IMR-90 (cell line): ENCODE measurements at regions not wholly inside any gene's neighbourhood (a gene's known extent, or its start where the extent isn't known, plus 50 kb on each side); places are given as distances from the start of the nearest gene placed in this dataset.

Experiments
- ATAC-seq: fragments of 200-7000 bp; cut with Tn5 transposase; 2 replicates; pipeline ENCODE4 v1.9.1; 2020; ENCODE audit warnings: low read depth, mild to moderate bottlenecking, moderate library complexity
- BruUV-seq: library from RNA; stranded (reverse); fragments of 400-500 nt; replicated peaks from 2 replicates; lab custom pipeline; 2021; lab: Mats Ljungman, UMichigan
- CTCF ChIA-PET: fragments of 300-600 bp; formaldehyde crosslinking; extraction: SDS; loops from one replicate; lab custom pipeline; 2021; ENCODE audit warnings: antibody characterized with exemption; lab: Yijun Ruan, JAX
- POLR2A ChIA-PET: fragments of 300-600 bp; sonication (Branson Sonifier 250); formaldehyde crosslinking; loops from one replicate; lab custom pipeline; 2022; ENCODE audit warnings: antibody characterized with exemption; ENCODE audit not compliant: unreplicated experiment; lab: Charles Lee
- DNase-seq: peaks from one replicate; pipeline ENCODE4 v3.0.0; 2013
- H2AFZ ChIP-seq: replicated peaks from 2 replicates; pipeline ENCODE3; 2013; ENCODE audit warnings: low read length, mild to moderate bottlenecking; ENCODE audit not compliant: poor library complexity
- H2AK5ac ChIP-seq: 2 replicates; pipeline ENCODE4 v1.6.1; 2013; ENCODE audit warnings: low read depth, low read length, inconsistent platforms
- H2AK9ac ChIP-seq: replicated peaks from 2 replicates; pipeline ENCODE3; 2013; ENCODE audit warnings: mild to moderate bottlenecking, low read depth, low read length, moderate library complexity; ENCODE audit not compliant: poor library complexity
- H2BK120ac ChIP-seq: 2 replicates; pipeline ENCODE4 v1.6.1; 2013; ENCODE audit warnings: low read depth, low read length, inconsistent platforms
- H2BK15ac ChIP-seq: 3 replicates; pipeline ENCODE4 v1.6.1; 2013; ENCODE audit warnings: low read depth, low read length, inconsistent platforms
- H2BK20ac ChIP-seq: 2 replicates; pipeline ENCODE4 v1.6.1; 2013; ENCODE audit warnings: low read depth, mild to moderate bottlenecking, inconsistent platforms, low read length, moderate library complexity
- H2BK5ac ChIP-seq: 2 replicates; pipeline ENCODE4 v1.6.1; 2013; ENCODE audit warnings: mild to moderate bottlenecking, low read depth, low read length, inconsistent platforms; ENCODE audit not compliant: poor library complexity, severe bottlenecking
- H3K14ac ChIP-seq: replicated peaks from 2 replicates; pipeline ENCODE4 v1.6.1; 2013; ENCODE audit warnings: low read depth, low read length, inconsistent platforms
- H3K18ac ChIP-seq: 2 replicates; pipeline ENCODE4 v1.6.1; 2013; ENCODE audit warnings: low read depth, low read length, control low read depth
- H3K23ac ChIP-seq: 2 replicates; pipeline ENCODE4 v1.6.1; 2013; ENCODE audit warnings: low read depth, low read length, inconsistent platforms
- H3K27ac ChIP-seq: 2 replicates; pipeline ENCODE4 v1.5.1; 2013; ENCODE audit warnings: mild to moderate bottlenecking, control low read depth, low read length; ENCODE audit not compliant: insufficient read depth
- H3K27me3 ChIP-seq: 2 replicates; pipeline ENCODE4 v1.6.1; 2013; ENCODE audit warnings: low read length; ENCODE audit not compliant: control insufficient read depth, insufficient read depth
- H3K36me3 ChIP-seq: 2 replicates; pipeline ENCODE4 v1.6.1; 2013; ENCODE audit warnings: low read length, mixed read lengths; ENCODE audit not compliant: control insufficient read depth, insufficient read depth
- H3K4ac ChIP-seq: 2 replicates; pipeline ENCODE4 v1.6.1; 2013; ENCODE audit warnings: low read depth, low read length, inconsistent platforms
- H3K4me1 ChIP-seq: 2 replicates; pipeline ENCODE4 v1.6.1; 2013; ENCODE audit warnings: low read length, mixed read lengths; ENCODE audit not compliant: control insufficient read depth, insufficient read depth
- H3K4me2 ChIP-seq: 2 replicates; pipeline ENCODE4 v1.6.1; 2013; ENCODE audit warnings: low read depth, mild to moderate bottlenecking, control low read depth, low read length, moderate library complexity
- H3K4me3 ChIP-seq: 2 replicates; pipeline ENCODE4 v1.5.1; 2013; ENCODE audit warnings: low read depth, mild to moderate bottlenecking, control low read depth, low read length, moderate library complexity; ENCODE audit not compliant: insufficient read depth
- H3K56ac ChIP-seq: 2 replicates; pipeline ENCODE4 v1.6.1; 2013; ENCODE audit warnings: low read length, inconsistent platforms; ENCODE audit not compliant: insufficient read depth; ENCODE audit errors: extremely low read depth
- H3K79me1 ChIP-seq, 2 experiments: 2 replicates each; pipeline ENCODE4 v1.6.1; 2013; ENCODE audit warnings: low read length in 2 of 2, inconsistent platforms in 1 of 2, low read depth in 1 of 2
- H3K9ac ChIP-seq: 2 replicates; pipeline ENCODE4 v1.6.1; 2013; ENCODE audit warnings: low read depth, low read length, control low read depth
- H3K9me1 ChIP-seq: 2 replicates; pipeline ENCODE4 v1.6.1; 2013; ENCODE audit warnings: low read length, inconsistent platforms; ENCODE audit not compliant: insufficient read depth
- H3K9me3 ChIP-seq: 2 replicates; pipeline ENCODE4 v1.6.1; 2013; ENCODE audit warnings: low read length; ENCODE audit not compliant: control insufficient read depth, insufficient read depth
- H4K20me1 ChIP-seq: 2 replicates; pipeline ENCODE4 v1.6.1; 2013; ENCODE audit warnings: low read length, inconsistent platforms; ENCODE audit not compliant: insufficient read depth
- H4K5ac ChIP-seq: 2 replicates; pipeline ENCODE4 v1.6.1; 2013; ENCODE audit warnings: mild to moderate bottlenecking, low read depth, low read length, control low read depth
- H4K8ac ChIP-seq, 2 experiments: 2 replicates each; pipeline ENCODE4 v1.6.1; 2013; ENCODE audit warnings: low read depth in 2 of 2, low read length in 2 of 2, control low read depth in 1 of 2, inconsistent platforms in 1 of 2
- H4K91ac ChIP-seq: 2 replicates; pipeline ENCODE4 v1.6.1; 2013; ENCODE audit warnings: low read depth, low read length, inconsistent platforms; ENCODE audit not compliant: insufficient read depth
- BHLHE40 ChIP-seq: fragments of 150-350 bp; IDR thresholded peaks from 2 replicates; pipeline ENCODE4 v1.6.1; 2016; ENCODE audit warnings: mild to moderate bottlenecking, low read depth, low read length
- CEBPB ChIP-seq: IDR thresholded peaks from 2 replicates; pipeline ENCODE4 v1.6.1; 2012; ENCODE audit warnings: low read depth, low read length, improper control_type of control experiment
- CHD1 ChIP-seq: IDR thresholded peaks from 2 replicates; pipeline ENCODE4 v1.6.1; 2012; ENCODE audit warnings: low read depth, low read length, improper control_type of control experiment
- ELK1 ChIP-seq: fragments of 150-350 bp; IDR thresholded peaks from 2 replicates; pipeline ENCODE4 v1.6.1; 2016; ENCODE audit warnings: low read depth, mild to moderate bottlenecking, low read length, moderate library complexity, borderline replicate concordance
- FOS ChIP-seq: fragments of 150-350 bp; IDR thresholded peaks from 2 replicates; pipeline ENCODE4 v1.6.1; 2016; ENCODE audit warnings: low read depth, low read length
- MAFK ChIP-seq: IDR thresholded peaks from 2 replicates; pipeline ENCODE4 v1.6.1; 2012; ENCODE audit warnings: low read depth, low read length, improper control_type of control experiment
- MAZ ChIP-seq: IDR thresholded peaks from 2 replicates; pipeline ENCODE4 v1.6.1; 2012; ENCODE audit warnings: low read depth, mild to moderate bottlenecking, low read length, improper control_type of control experiment, moderate library complexity, borderline replicate concordance
- MXI1 ChIP-seq: IDR thresholded peaks from 2 replicates; pipeline ENCODE4 v1.6.1; 2012; ENCODE audit warnings: low read depth, mild to moderate bottlenecking, low read length, moderate library complexity, borderline replicate concordance
- NFE2L2 ChIP-seq: fragments of 150-350 bp; IDR thresholded peaks from 2 replicates; pipeline ENCODE4 v1.6.1; 2016; ENCODE audit warnings: low read depth, mild to moderate bottlenecking, low read length
- POLR2A ChIP-seq: IDR thresholded peaks from 2 replicates; pipeline ENCODE4 v1.6.1; 2012; ENCODE audit warnings: mild to moderate bottlenecking, low read depth, low read length
- RAD21 ChIP-seq: IDR thresholded peaks from 2 replicates; pipeline ENCODE4 v1.6.1; 2012; ENCODE audit warnings: low read length, improper control_type of control experiment
- RCOR1 ChIP-seq: IDR thresholded peaks from 2 replicates; pipeline ENCODE4 v1.6.1; 2012; ENCODE audit warnings: mild to moderate bottlenecking, low read length, improper control_type of control experiment; ENCODE audit not compliant: insufficient replicate concordance
- RFX5 ChIP-seq: IDR thresholded peaks from 2 replicates; pipeline ENCODE4 v1.8.0; 2012; ENCODE audit warnings: low read depth, mild to moderate bottlenecking, low read length, moderate library complexity
- SMC3 ChIP-seq: fragments of 150-350 bp; IDR thresholded peaks from 2 replicates; pipeline ENCODE4 v1.6.1; 2016; ENCODE audit warnings: low read depth, mild to moderate bottlenecking, antibody characterized with exemption, low read length, moderate library complexity
- USF2 ChIP-seq: fragments of 150-350 bp; IDR thresholded peaks from 2 replicates; pipeline ENCODE4 v1.6.1; 2017; ENCODE audit warnings: mild to moderate bottlenecking, antibody characterized with exemption, low read length, low read depth
- WGBS, 2 experiments: methylation state at CpG; one replicate each; pipeline versions ENCODE4 v1.1.5 to v1.1.7; 2013; ENCODE audit warnings: missing lambda C conversion rate in 2 of 2; ENCODE audit not compliant: insufficient read length in 1 of 2; ENCODE audit errors: extremely low coverage in 2 of 2; 5-methylcytosine and 5-hydroxymethylcytosine counted together
- dilution Hi-C: fragments of 300-500 bp; cut with HindIII; formaldehyde crosslinking; loops from one replicate; pipeline ENCODE4 v1.14.3; 2018; ENCODE audit warnings: low sequenced_read_pairs; ENCODE audit not compliant: unreplicated experiment
- in situ Hi-C: fragments of 300-500 bp; cut with MboI; formaldehyde crosslinking; loops from 3 replicates; pipeline ENCODE4 v1.14.3; 2019; ENCODE audit warnings: low sequenced_read_pairs, inconsistent platforms, mixed read lengths
- intact Hi-C: fragments of 100-400 bp; cut with micrococcal nuclease; formaldehyde crosslinking; loops from 2 replicates; pipeline ENCODE4 v1.10.0; 2022
- TF ChIP-seq, protein P1 (sequence below): conservative IDR thresholded peaks from 2 replicates; pipeline ENCODE4 v1.5.1; 2012; ENCODE audit warnings: mild to moderate bottlenecking, low read depth, low read length, improper control_type of control experiment

- Histone ChIP-seq H2AK9ac (no peak overlapping the region), H4K8ac (no peak overlapping the region), H4K20me1 (no peaks in the 10 kb centered on the region), H2AK5ac (no peak overlapping the region), H3K79me1 (no peaks in the 10 kb centered on the region), H4K5ac (no peak overlapping the region), H3K36me3 (no peaks in the 10 kb centered on the region), H3K27ac (no peak overlapping the region), H3K4me2 (no peak overlapping the region; the same call in 1 of the 2 replicates), H3K23ac (no peak overlapping the region), H3K9me1 (no peaks in the 10 kb centered on the region), H3K27me3 (no peaks in the 10 kb centered on the region), H2BK120ac (0 out of 2 replicates have a peak overlapping the region, but pooled peaks have one; percentile 25), H2BK15ac (no peak overlapping the region), H4K91ac (no peak overlapping the region), H3K4me3 (no peak overlapping the region), H3K4me1 (peaks cover 4% of the 10 kb centered on the region; the same call in 1 of the 2 replicates), H2AFZ (no peak overlapping the region), H3K14ac (no peak overlapping the region), H3K9me3 (no peaks in the 10 kb centered on the region), H3K4ac (peak overlapping the region; percentile 19; the same call in 1 of the 2 replicates), H3K56ac (no peak overlapping the region), H2BK20ac (peak overlapping the region; percentile 34; the same call in 1 of the 2 replicates), H2BK5ac (peak overlapping the region; percentile 81), H3K9ac (no peak overlapping the region), H3K18ac (no peak overlapping the region)
- ATAC-seq (peak; percentile 95), DNase-seq (peak; percentile 98)
- no TSS peak for BruUV-seq
- no peak for TF ChIP-seq RFX5
- TF ChIP-seq RAD21 = peak; percentile 29
- no peak for TF ChIP-seq MAZ
- TF ChIP-seq USF2 = peak; percentile 29; the same call in 1 of the 2 replicates
- peak; percentile 32; the same call in 1 of the 2 replicates for TF ChIP-seq BHLHE40
- TF ChIP-seq, protein P1, sequence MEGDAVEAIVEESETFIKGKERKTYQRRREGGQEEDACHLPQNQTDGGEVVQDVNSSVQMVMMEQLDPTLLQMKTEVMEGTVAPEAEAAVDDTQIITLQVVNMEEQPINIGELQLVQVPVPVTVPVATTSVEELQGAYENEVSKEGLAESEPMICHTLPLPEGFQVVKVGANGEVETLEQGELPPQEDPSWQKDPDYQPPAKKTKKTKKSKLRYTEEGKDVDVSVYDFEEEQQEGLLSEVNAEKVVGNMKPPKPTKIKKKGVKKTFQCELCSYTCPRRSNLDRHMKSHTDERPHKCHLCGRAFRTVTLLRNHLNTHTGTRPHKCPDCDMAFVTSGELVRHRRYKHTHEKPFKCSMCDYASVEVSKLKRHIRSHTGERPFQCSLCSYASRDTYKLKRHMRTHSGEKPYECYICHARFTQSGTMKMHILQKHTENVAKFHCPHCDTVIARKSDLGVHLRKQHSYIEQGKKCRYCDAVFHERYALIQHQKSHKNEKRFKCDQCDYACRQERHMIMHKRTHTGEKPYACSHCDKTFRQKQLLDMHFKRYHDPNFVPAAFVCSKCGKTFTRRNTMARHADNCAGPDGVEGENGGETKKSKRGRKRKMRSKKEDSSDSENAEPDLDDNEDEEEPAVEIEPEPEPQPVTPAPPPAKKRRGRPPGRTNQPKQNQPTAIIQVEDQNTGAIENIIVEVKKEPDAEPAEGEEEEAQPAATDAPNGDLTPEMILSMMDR = no peak
- peak; percentile 97 for TF ChIP-seq CEBPB
- peak; percentile 16; the same call in 1 of the 2 replicates for TF ChIP-seq SMC3
- no peak for TF ChIP-seq ELK1
- no peak for TF ChIP-seq RCOR1
- peak; percentile 23; the same call in 1 of the 2 replicates for TF ChIP-seq MAFK
- TF ChIP-seq POLR2A = no peak
- 0 out of 2 replicates have a peak, but pooled peaks have one; percentile 56 for TF ChIP-seq MXI1
- TF ChIP-seq NFE2L2 = peak; percentile 73; the same call in 1 of the 2 replicates
- TF ChIP-seq CHD1 = no peak
- peak; percentile 94 for TF ChIP-seq FOS
- dilution Hi-C loops = no loop called here
- WGBS, 2 experiments = no CpG with 5 or more reads among the region's 2 CpGs
- ChIA-PET POLR2A (no interaction called here), CTCF (no interaction called here)
- intact Hi-C loops = no loop called here
- in situ Hi-C loops = no loop called here
Observed at GRCh38 chr13:37429976-37430375, 168.6 kb downstream of the POSTN start.
